ENCODE measurements at regions not wholly inside any gene's neighbourhood (a gene's known extent, or its start where the extent isn't known, plus 50 kb on each side); places are given as distances from the start of the nearest gene placed in this dataset.

- no peaks in the 10 kb centered on the region for H3K4me1 ChIP-seq (ENCODE audit: control insufficient read depth, insufficient read depth, low read length)
- Mint-ChIP-seq H3K4me1 (no peaks in the 10 kb centered on the region), H3K9me3 (peaks cover 5 to 15% of the 10 kb centered on the region in 2 donors), H3K36me3 (no peaks in the 10 kb centered on the region), H3K27me3 (ENCODE audit: low read depth in 2 of 2) (no peaks in the 10 kb centered on the region), H3K27ac (no peak overlapping the region), H3K4me3 (no peak overlapping the region)
- DNase-seq = no peak
- no peak overlapping the region for H3K27ac ChIP-seq (ENCODE audit: low read length)
- ATAC-seq = no peak
- H3K9me3 ChIP-seq (ENCODE audit: control insufficient read depth, insufficient read depth, low read length) = no peaks in the 10 kb centered on the region
- H3K27me3 ChIP-seq (ENCODE audit: control insufficient read depth, insufficient read depth, low read length) = no peaks in the 10 kb centered on the region
- H3K36me3 ChIP-seq (ENCODE audit: control insufficient read depth, insufficient read depth, low read length) = no peaks in the 10 kb centered on the region
- WGBS (ENCODE audit: insufficient coverage) = 77% methylated on average over 4 of the region's 4 CpGs
- H3K4me3 ChIP-seq (ENCODE audit: low read length) = no peak overlapping the region
- TF ChIP-seq CTCF (IDR thresholded peaks at IDR 0.05) = no peak
- intact Hi-C loops (cut with micrococcal nuclease) = no loop called here
Measured at GRCh38 chr2:82169379-82169778, 1864.8 kb upstream of the LRRTM1 start.

DNA sequence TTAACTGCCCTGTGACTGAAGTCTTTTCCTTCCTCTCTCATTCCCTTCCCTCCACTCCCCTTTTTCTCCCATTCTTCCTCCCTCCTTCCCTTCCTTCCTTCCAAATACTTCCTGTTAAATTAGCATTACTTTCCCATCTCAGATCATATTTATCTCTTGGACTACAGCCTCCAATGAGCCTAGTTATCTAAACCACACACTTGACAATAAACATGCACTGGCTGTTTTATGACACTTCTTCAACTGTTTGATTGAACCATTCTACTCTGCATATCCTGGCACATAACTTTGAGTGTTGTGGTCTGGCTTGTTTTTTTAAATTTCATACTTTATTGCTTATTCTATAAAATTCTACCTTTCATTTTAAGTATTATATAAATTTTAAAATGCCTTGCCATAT lies 1860.8 kb upstream of the LRRTM1 start:
- peaks cover 2% of the 10 kb centered on the region for H3K9me3 ChIP-seq (ENCODE audit: control insufficient read depth, insufficient read depth, low read length)

DNA sequence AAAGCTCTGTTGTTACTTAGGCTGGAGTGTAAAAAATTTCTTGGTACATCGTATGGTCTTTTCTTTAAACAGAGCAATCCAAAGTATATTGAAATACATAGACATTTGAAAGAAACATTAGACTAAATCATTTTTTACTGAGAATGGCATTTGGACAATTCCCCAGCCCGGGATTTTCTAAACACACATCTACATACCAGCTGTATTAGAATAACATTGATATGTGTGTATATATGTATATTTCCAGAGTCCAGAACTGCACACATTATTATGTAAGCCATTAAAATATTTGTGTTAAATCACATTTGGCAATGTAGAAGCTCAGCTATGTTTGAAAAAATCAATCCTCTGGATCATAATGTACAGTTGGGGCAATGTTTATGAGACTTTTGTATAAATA lies 1853.6 kb upstream of the LRRTM1 start:
- DNase-seq (no peak), ATAC-seq (no peak)
- Histone ChIP-seq H3K4me3 (ENCODE audit: low read length) (no peak overlapping the region), H3K27ac (ENCODE audit: low read length) (no peak overlapping the region), H3K9me3 (ENCODE audit: control insufficient read depth, insufficient read depth, low read length) (peaks cover 2% of the 10 kb centered on the region), H3K36me3 (ENCODE audit: control insufficient read depth, insufficient read depth, low read length) (no peaks in the 10 kb centered on the region), H3K4me1 (ENCODE audit: control insufficient read depth, insufficient read depth, low read length) (no peaks in the 10 kb centered on the region), H3K27me3 (ENCODE audit: control insufficient read depth, insufficient read depth, low read length) (no peaks in the 10 kb centered on the region)
- no peak for TF ChIP-seq CTCF (IDR thresholded peaks at IDR 0.05)
- H3K4me3 Mint-ChIP-seq = no peak overlapping the region
- peaks cover 7% of the 10 kb centered on the region for H3K36me3 Mint-ChIP-seq
- H3K27ac Mint-ChIP-seq = no peak overlapping the region
- no peaks in the 10 kb centered on the region for H3K27me3 Mint-ChIP-seq (ENCODE audit: low read depth in 2 of 2)
- intact Hi-C loops (cut with micrococcal nuclease) = no loop called here
- no peaks in the 10 kb centered on the region for H3K4me1 Mint-ChIP-seq
- WGBS (ENCODE audit: insufficient coverage) = no CpG with 5 or more reads among the region's 2 CpGs
- H3K9me3 Mint-ChIP-seq = peaks cover 9 to 13% of the 10 kb centered on the region in 2 donors

More for the DNA sequence above, 1860.8 kb upstream of the LRRTM1 start:
- Mint-ChIP-seq H3K4me3 (no peak overlapping the region), H3K36me3 (no peaks in the 10 kb centered on the region), H3K9me3 (peaks cover 5 to 10% of the 10 kb centered on the region in 2 donors), H3K27me3 (ENCODE audit: low read depth in 2 of 2) (no peaks in the 10 kb centered on the region), H3K27ac (no peak overlapping the region), H3K4me1 (no peaks in the 10 kb centered on the region)
- Histone ChIP-seq H3K27ac (ENCODE audit: low read length) (no peak overlapping the region), H3K4me1 (ENCODE audit: control insufficient read depth, insufficient read depth, low read length) (no peaks in the 10 kb centered on the region), H3K4me3 (ENCODE audit: low read length) (no peak overlapping the region), H3K36me3 (ENCODE audit: control insufficient read depth, insufficient read depth, low read length) (no peaks in the 10 kb centered on the region), H3K27me3 (ENCODE audit: control insufficient read depth, insufficient read depth, low read length) (no peaks in the 10 kb centered on the region)
- ATAC-seq (no peak), DNase-seq (no peak)
- TF ChIP-seq CTCF (IDR thresholded peaks at IDR 0.05) = no peak
- intact Hi-C loops (cut with micrococcal nuclease) = no loop called here

- Mint-ChIP-seq H3K36me3 (peaks cover 7% of the 10 kb centered on the region), H3K4me3 (no peak overlapping the region), H3K27me3 (ENCODE audit: low read depth in 2 of 2) (no peaks in the 10 kb centered on the region), H3K4me1 (no peaks in the 10 kb centered on the region), H3K9me3 (peaks cover 15 to 18% of the 10 kb centered on the region in 2 donors), H3K27ac (no peak overlapping the region)
- TF ChIP-seq CTCF (IDR thresholded peaks at IDR 0.05) = no peak
- Histone ChIP-seq H3K36me3 (ENCODE audit: control insufficient read depth, insufficient read depth, low read length) (no peaks in the 10 kb centered on the region), H3K4me3 (ENCODE audit: low read length) (no peak overlapping the region), H3K27ac (ENCODE audit: low read length) (no peak overlapping the region), H3K4me1 (ENCODE audit: control insufficient read depth, insufficient read depth, low read length) (no peaks in the 10 kb centered on the region), H3K27me3 (ENCODE audit: control insufficient read depth, insufficient read depth, low read length) (no peaks in the 10 kb centered on the region), H3K9me3 (ENCODE audit: control insufficient read depth, insufficient read depth, low read length) (no peaks in the 10 kb centered on the region)
- WGBS (ENCODE audit: insufficient coverage) = no CpG with 5 or more reads among the region's 4 CpGs
- ATAC-seq (no peak), DNase-seq (no peak)
- intact Hi-C loops (cut with micrococcal nuclease) = no loop called here
Measured at GRCh38 chr2:82155469-82155868, 1850.9 kb upstream of the LRRTM1 start.

Measured in natural killer cell (primary cell).